ENCODE measurements at regions not wholly inside any gene's neighbourhood (a gene's known extent, or its start where the extent isn't known, plus 50 kb on each side); places are given as distances from the start of the nearest gene placed in this dataset.

DNA sequence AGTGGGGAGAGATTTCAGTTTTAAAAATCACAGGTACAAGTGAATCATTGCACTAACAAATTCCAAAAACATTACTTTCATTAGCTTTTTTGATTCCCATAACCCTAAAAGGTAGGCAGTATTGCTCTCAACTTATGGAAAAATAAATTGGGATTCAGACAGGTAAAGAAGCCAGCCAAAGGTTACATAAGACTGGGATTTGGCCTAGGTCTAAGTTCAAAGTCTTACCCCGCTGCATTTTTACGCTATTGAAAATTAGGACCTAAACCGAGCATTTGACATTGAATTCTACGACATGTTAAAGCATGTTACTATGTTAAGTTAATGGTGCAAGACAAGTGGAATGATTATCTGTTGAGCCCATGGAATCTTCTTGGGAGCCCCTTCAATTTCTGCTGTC, 89.6 kb downstream of the ENC1 start:
- H4K20me1 ChIP-seq: no peaks in the 10 kb centered on the region
- no peak overlapping the region for H3K4me3 ChIP-seq
- H3K4me1 ChIP-seq: no peaks in the 10 kb centered on the region
- no peaks in the 10 kb centered on the region for H3K9me3 ChIP-seq
- no peak overlapping the region for H3K9ac ChIP-seq
- no peak overlapping the region for H3K27ac ChIP-seq
- no peak overlapping the region for H3K4me2 ChIP-seq
- no peak for TF ChIP-seq Cebpa-rat (IDR thresholded peaks at IDR 0.05)
- H3K27me3 ChIP-seq: no peaks in the 10 kb centered on the region
- no peaks in the 10 kb centered on the region for H3K36me3 ChIP-seq

DNA sequence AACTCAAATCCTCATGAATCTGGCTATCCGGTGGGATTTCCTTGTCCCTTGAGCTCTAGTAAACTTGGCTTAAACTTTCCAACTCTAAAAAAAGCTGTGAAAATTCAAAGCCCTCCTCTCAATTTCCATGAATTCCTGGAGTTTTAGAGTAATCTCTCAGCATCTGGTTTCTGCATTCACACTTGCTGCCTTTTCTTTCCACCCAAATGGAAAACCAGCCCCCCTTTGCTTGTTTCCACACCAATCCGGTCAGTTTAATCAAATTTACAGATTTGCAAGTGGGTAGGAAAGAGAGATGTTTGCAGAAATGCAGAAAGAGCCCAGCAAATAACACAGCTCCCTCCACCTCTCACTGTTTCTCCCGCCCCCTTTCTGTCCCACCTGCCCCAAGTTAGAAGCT, 91.1 kb downstream of the ENC1 start:
- no peaks in the 10 kb centered on the region for H4K20me1 ChIP-seq
- TF ChIP-seq Cebpa-rat (IDR thresholded peaks at IDR 0.05): no peak
- no peak overlapping the region for H3K27ac ChIP-seq
- H3K9me3 ChIP-seq: no peaks in the 10 kb centered on the region
- no peak overlapping the region for H3K4me3 ChIP-seq
- no peaks in the 10 kb centered on the region for H3K4me1 ChIP-seq
- no peaks in the 10 kb centered on the region for H3K27me3 ChIP-seq
- no peak overlapping the region for H3K4me2 ChIP-seq
- H3K9ac ChIP-seq: no peak overlapping the region
- H3K36me3 ChIP-seq: no peaks in the 10 kb centered on the region

DNA sequence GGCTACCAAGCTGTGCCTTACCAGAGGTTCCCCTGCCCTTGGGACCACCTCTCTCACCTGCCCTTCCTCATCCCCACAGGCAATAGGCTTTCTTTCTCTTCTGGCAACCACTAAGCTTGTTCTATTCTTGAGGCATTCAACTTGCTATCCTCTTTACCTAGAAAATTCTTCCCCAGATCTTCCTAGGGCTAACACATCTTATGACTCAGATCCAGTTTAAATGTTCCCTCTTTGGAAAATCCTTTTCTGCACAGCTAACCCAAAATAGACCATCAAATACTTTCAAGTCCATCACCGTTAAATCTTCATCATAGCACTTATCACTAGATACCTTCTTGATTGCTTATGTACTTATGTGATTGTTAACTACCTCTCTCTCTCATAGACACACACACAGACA, 93.7 kb downstream of the ENC1 start:
- H3K4me2 ChIP-seq: no peak overlapping the region
- H3K27ac ChIP-seq: no peak overlapping the region
- no peak overlapping the region for H3K4me3 ChIP-seq
- no peaks in the 10 kb centered on the region for H3K36me3 ChIP-seq
- no peaks in the 10 kb centered on the region for H4K20me1 ChIP-seq
- no peaks in the 10 kb centered on the region for H3K9me3 ChIP-seq
- H3K4me1 ChIP-seq: no peaks in the 10 kb centered on the region
- no peak for TF ChIP-seq Cebpa-rat (IDR thresholded peaks at IDR 0.05)
- no peak overlapping the region for H3K9ac ChIP-seq
- H3K27me3 ChIP-seq: no peaks in the 10 kb centered on the region

DNA sequence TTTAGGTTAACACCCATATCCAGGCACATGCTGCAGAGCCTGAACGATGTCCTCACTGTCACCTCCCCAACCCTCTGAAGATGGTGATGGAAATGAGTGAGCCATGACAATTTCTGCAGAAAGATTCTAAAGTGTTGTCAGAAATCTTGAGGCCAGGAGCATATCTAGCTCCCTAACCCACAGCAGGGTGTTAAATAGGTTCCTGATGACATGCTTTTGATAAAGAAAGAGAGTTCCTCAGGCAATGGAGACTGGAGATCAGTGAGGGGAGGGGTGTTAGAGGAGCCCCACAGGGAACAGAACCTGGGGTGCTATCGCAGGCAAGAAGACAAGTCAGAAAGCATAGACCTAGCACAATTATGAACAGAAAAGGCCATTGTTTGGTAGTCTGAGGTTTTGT, 95.7 kb downstream of the ENC1 start:
- no peak for TF ChIP-seq Cebpa-rat (IDR thresholded peaks at IDR 0.05)
- Histone ChIP-seq H3K9me3 (no peaks in the 10 kb centered on the region), H4K20me1 (no peaks in the 10 kb centered on the region), H3K27me3 (no peaks in the 10 kb centered on the region), H3K27ac (no peak overlapping the region), H3K4me1 (no peaks in the 10 kb centered on the region), H3K9ac (no peak overlapping the region), H3K4me3 (no peak overlapping the region), H3K36me3 (no peaks in the 10 kb centered on the region), H3K4me2 (no peak overlapping the region)

DNA sequence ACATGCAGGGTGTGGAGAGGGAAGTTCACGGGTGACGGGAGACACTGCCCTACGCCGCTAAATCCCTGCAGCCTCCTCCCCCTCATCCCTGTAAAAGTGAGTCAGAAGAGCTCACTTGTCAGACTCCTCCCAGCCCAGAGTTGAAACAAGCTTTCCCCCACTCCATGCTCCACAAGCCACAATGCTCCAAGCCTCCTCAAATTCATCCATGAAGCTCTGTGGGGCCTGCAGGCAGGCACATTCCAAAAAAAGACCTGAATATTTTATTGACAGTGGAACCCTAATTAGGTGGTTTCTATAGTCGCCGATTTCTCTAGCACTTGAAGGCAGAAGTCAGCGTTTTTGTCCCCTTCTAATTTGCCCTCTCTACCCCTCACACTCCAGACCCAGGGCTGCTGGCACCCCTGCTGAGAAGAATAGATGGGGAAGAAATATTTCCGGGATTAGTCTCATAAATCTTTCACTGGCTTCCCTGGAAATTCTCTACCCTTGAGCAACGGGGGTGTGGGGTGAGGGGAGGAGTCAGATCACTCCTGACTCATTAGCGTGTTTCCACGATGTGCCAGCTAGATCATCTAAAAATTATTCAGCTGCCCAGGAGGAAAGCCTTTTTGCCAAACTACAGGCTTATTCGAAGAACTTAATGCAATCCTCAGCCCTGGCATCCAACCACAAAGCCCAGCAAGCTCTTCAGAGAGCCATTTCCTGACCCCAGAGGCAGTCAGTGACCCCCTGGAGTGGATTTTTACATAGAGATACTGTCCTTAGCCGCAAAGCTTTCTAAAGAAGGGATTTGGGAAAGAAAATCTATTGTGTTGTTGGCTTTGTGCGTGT, 97.1 kb downstream of the ENC1 start:
- H3K4me2 ChIP-seq: no peak overlapping the region

DNA sequence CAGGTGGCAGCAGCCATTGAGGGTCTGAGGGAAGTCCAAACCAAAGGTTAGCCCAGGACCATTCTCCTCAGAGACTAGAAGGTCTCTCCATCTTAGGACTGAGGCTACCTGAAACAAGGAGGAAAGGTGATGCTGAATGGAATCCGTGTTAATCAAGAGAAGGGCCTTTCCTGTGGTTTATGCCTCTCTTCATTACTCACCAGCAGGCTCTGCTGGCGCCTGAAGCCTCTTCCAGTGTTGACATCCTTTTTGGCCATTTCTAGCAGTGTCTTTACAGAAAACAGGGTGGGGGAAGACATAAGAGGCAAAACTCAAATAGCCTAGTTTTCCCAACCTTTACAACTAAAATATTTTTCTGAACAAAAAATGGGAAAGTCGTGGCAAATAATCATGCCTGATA, 98.0 kb downstream of the ENC1 start:
- no peaks in the 10 kb centered on the region for H3K9me3 ChIP-seq
- no peak overlapping the region for H3K9ac ChIP-seq
- no peaks in the 10 kb centered on the region for H3K36me3 ChIP-seq
- TF ChIP-seq Cebpa-rat (IDR thresholded peaks at IDR 0.05): no peak
- H3K27ac ChIP-seq: no peak overlapping the region
- no peaks in the 10 kb centered on the region for H3K4me1 ChIP-seq
- no peak overlapping the region for H3K4me2 ChIP-seq
- no peaks in the 10 kb centered on the region for H3K27me3 ChIP-seq
- H4K20me1 ChIP-seq: no peaks in the 10 kb centered on the region
- H3K4me3 ChIP-seq: no peak overlapping the region

More for the DNA sequence above, 97.1 kb downstream of the ENC1 start:
- no peaks in the 10 kb centered on the region for H3K9me3 ChIP-seq
- H4K20me1 ChIP-seq: no peaks in the 10 kb centered on the region
- H3K9ac ChIP-seq: no peak overlapping the region
- no peak overlapping the region for H3K27ac ChIP-seq
- H3K4me3 ChIP-seq: no peak overlapping the region
- no peaks in the 10 kb centered on the region for H3K27me3 ChIP-seq
- no peaks in the 10 kb centered on the region for H3K4me1 ChIP-seq
- no peaks in the 10 kb centered on the region for H3K36me3 ChIP-seq
- no peak for TF ChIP-seq Cebpa-rat (IDR thresholded peaks at IDR 0.05)

DNA sequence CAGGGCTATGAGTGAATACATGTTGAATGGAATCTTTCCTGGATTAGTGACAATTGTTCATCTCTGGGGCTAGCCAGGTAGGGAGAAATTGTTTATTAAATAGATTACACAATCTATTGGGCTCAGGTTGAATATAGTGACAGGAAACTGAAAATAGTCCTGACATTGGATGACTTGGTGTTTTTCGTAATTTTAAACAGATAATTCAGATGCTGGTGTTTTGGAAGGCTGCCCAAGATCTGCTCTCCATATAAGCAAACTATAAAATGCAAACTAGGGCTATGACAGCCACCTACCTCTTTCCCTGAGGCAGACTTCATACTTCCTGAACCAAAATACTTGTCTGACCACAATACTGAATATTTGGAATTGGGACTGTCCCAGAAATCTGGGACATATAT, 99.1 kb downstream of the ENC1 start:
- Histone ChIP-seq H3K4me2 (no peak overlapping the region), H3K4me3 (no peak overlapping the region)
- TF ChIP-seq Cebpa-rat (IDR thresholded peaks at IDR 0.05): no peak

DNA sequence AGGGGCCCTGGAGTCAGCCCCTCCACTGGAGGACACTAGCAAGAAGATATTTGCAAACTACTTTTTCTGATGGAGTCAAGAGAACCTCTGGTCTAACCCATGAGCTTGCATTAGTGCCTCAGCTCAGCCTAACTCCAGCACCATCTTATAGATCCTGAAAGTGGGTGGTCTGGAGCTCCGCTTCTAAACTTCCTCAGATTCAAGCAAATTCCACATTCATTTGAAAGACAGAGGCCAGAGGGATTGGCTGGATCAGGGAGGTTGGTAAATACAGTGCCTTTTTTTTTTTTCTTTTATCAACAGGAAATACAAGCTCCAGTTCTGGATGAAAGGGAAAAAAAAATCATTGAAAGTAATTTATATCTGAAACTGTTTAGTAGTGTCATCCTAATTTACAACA, 99.9 kb downstream of the ENC1 start:
- no peak overlapping the region for H3K4me2 ChIP-seq
- H3K9ac ChIP-seq: no peak overlapping the region
- H3K36me3 ChIP-seq: no peaks in the 10 kb centered on the region
- H4K20me1 ChIP-seq: no peaks in the 10 kb centered on the region
- H3K4me1 ChIP-seq: no peaks in the 10 kb centered on the region
- no peak overlapping the region for H3K27ac ChIP-seq
- no peak overlapping the region for H3K4me3 ChIP-seq
- peaks cover 5% of the 10 kb centered on the region; the same call in 1 of the 2 replicates for H3K9me3 ChIP-seq
- H3K27me3 ChIP-seq: no peaks in the 10 kb centered on the region
- TF ChIP-seq Cebpa-rat (IDR thresholded peaks at IDR 0.05): no peak

More for the DNA sequence above, 99.1 kb downstream of the ENC1 start:
- no peak overlapping the region for H3K27ac ChIP-seq
- H4K20me1 ChIP-seq: no peaks in the 10 kb centered on the region
- no peaks in the 10 kb centered on the region for H3K27me3 ChIP-seq
- H3K9ac ChIP-seq: no peak overlapping the region
- H3K9me3 ChIP-seq: no peaks in the 10 kb centered on the region
- H3K36me3 ChIP-seq: no peaks in the 10 kb centered on the region
- H3K4me1 ChIP-seq: no peaks in the 10 kb centered on the region

DNA sequence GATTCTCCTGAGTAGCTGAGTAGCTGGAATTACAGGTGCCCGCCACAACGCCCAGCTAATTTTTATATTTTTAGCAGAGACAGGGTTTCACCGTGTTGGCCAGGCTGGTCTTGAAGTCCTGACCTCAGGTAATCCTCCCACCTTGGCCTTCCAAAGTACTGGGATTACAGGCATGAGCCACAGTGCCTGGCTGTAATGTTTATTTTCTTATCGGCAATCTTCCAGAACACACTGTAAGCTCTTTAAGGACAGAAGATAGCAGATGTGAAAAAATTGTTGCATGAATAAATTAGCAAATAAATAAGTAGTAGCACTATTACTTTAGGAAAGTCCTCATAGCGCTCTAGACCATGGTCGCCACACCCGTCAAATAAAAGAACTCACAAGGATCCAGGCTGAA, 100.5 kb downstream of the ENC1 start:
- no peaks in the 10 kb centered on the region for H4K20me1 ChIP-seq
- no peaks in the 10 kb centered on the region for H3K36me3 ChIP-seq
- no peak for TF ChIP-seq Cebpa-rat (IDR thresholded peaks at IDR 0.05)
- H3K27ac ChIP-seq: no peak overlapping the region
- no peaks in the 10 kb centered on the region for H3K4me1 ChIP-seq
- no peaks in the 10 kb centered on the region for H3K27me3 ChIP-seq
- H3K9ac ChIP-seq: no peak overlapping the region
- H3K4me2 ChIP-seq: no peak overlapping the region
- H3K9me3 ChIP-seq: peaks cover 11% of the 10 kb centered on the region
- no peak overlapping the region for H3K4me3 ChIP-seq

DNA sequence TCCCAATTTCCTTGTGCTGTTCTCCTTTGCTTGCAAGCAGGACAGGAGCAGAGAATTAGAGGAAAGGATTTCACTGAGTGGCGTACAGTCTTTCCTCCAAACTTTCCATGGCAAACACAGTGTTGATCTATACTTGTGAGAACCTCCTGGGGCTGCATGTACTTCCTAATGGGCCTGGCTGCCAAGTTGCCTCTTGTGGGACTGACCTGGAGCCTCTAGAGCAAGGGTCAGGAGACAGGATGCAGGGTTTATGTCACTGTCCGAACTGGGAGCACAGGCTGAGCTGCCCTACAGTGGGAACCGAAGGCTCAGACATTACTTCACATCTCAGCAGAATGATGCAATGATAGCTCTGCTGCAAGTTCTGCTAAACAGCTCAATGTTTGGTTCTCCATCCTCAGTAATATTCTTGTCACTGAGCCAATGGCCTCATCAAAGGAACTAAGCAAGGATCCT, 102.3 kb downstream of the ENC1 start:
- H3K4me2 ChIP-seq: no peak overlapping the region
- no peak overlapping the region for H3K27ac ChIP-seq
- no peaks in the 10 kb centered on the region for H3K4me1 ChIP-seq

More for the DNA sequence above, 102.3 kb downstream of the ENC1 start:
- TF ChIP-seq Cebpa-rat (IDR thresholded peaks at IDR 0.05): no peak
- no peaks in the 10 kb centered on the region for H3K36me3 ChIP-seq
- no peak overlapping the region for H3K4me3 ChIP-seq
- no peak overlapping the region for H3K9ac ChIP-seq
- H3K9me3 ChIP-seq: peaks cover 29% of the 10 kb centered on the region
- no peaks in the 10 kb centered on the region for H4K20me1 ChIP-seq
- no peaks in the 10 kb centered on the region for H3K27me3 ChIP-seq
